H1 (cell line): ENCODE measurements at regions not wholly inside any gene's neighbourhood (a gene's known extent, or its start where the extent isn't known, plus 50 kb on each side); places are given as distances from the start of the nearest gene placed in this dataset.

ENCODE experiments used
- ATF3 ChIP-seq: IDR thresholded peaks from 2 replicates; pipeline ENCODE4 v1.6.1; 2011; ENCODE audit warnings: low read depth, mild to moderate bottlenecking, low read length; ENCODE audit not compliant: insufficient read depth
- CHD7 ChIP-seq: fragments of 300-600 bp; sonication (generic); IDR thresholded peaks from 2 replicates; pipeline ENCODE4 v1.7.1; 2012; ENCODE audit warnings: low read length, moderate library complexity, mild to moderate bottlenecking, inconsistent platforms; ENCODE audit not compliant: insufficient replicate concordance
- EGR1 ChIP-seq: IDR thresholded peaks from 2 replicates; pipeline ENCODE4 v1.6.1; 2011; ENCODE audit warnings: low read depth, low read length, borderline replicate concordance
- GTF2F1 ChIP-seq: IDR thresholded peaks from 2 replicates; pipeline ENCODE4 v1.6.1; 2012; ENCODE audit warnings: low read depth, low read length, improper control_type of control experiment, borderline replicate concordance
- HDAC6 ChIP-seq: IDR thresholded peaks from one replicate; pipeline ENCODE4 v1.7.1; 2012; ENCODE audit warnings: low read depth, mild to moderate bottlenecking, inconsistent platforms, low read length, moderate library complexity
- JUN ChIP-seq: IDR thresholded peaks from 2 replicates; pipeline ENCODE4 v1.6.1; 2011; ENCODE audit warnings: low read depth, mild to moderate bottlenecking, improper control_type of control experiment, low read length
- KDM1A ChIP-seq: fragments of 200-600, 300-600 bp; sonication (generic); IDR thresholded peaks from 2 replicates; pipeline ENCODE4 v1.7.1; 2016; ENCODE audit warnings: mild to moderate bottlenecking, low read length, borderline replicate concordance
- KDM5A ChIP-seq: fragments of 200-600 bp; IDR thresholded peaks from 2 replicates; pipeline ENCODE4 v1.7.1; 2012; ENCODE audit warnings: mild to moderate bottlenecking, low read length, inconsistent platforms, mixed read lengths
- RAD21 ChIP-seq, 2 experiments: IDR thresholded peaks in 1 of 2; conservative IDR thresholded peaks in 1 of 2; 2 replicates each; pipeline ENCODE4 v1.6.1; 2011; ENCODE audit warnings: low read depth in 2 of 2, low read length in 2 of 2, improper control_type of control experiment in 1 of 2, inconsistent platforms in 1 of 2, mild to moderate bottlenecking in 1 of 2, moderate library complexity in 1 of 2
- RBBP5 ChIP-seq: IDR thresholded peaks from 2 replicates; pipeline ENCODE4 v1.7.1; 2012; ENCODE audit warnings: low read depth, mild to moderate bottlenecking, inconsistent platforms, low read length, moderate library complexity, borderline replicate concordance
- SP4 ChIP-seq: IDR thresholded peaks from 2 replicates; pipeline ENCODE4 v1.6.1; 2012; ENCODE audit warnings: low read length, inconsistent platforms
- SRF ChIP-seq: IDR thresholded peaks from 2 replicates; pipeline ENCODE4 v1.6.1; 2011; ENCODE audit warnings: mild to moderate bottlenecking, low read depth, low read length, moderate library complexity

GRCh38 chr4:176453658-176454057, 133.9 kb downstream of the SPCS3 start (continued):
- no peak for TF ChIP-seq CHD7
- TF ChIP-seq HDAC6 = no peak
- TF ChIP-seq EGR1 = no peak
- no peak for TF ChIP-seq RBBP5
- no peak for TF ChIP-seq GTF2F1
- no peak for TF ChIP-seq JUN
- TF ChIP-seq SRF = no peak
- TF ChIP-seq KDM5A = no peak
- TF ChIP-seq RAD21 (IDR thresholded peaks at IDR 0.05 in 1 of 2, conservative IDR thresholded peaks at IDR 0.05 in 1 of 2; ENCODE audit: low read depth in 2 of 2, low read length in 2 of 2) = no peak
- no peak for TF ChIP-seq KDM1A
- no peak for TF ChIP-seq SP4
- TF ChIP-seq ATF3 = no peak
